Hematopoietic multipotent progenitor cell treated with erythropoietin and hydrocortisone succinate and interleukin-3 and kit ligand, for 4 days (in vitro differentiated cells): ENCODE measurements at regions not wholly inside any gene's neighbourhood (a gene's known extent, or its start where the extent isn't known, plus 50 kb on each side); places are given as distances from the start of the nearest gene placed in this dataset.
"Not testable (repeated sequence)": the region's sequence is repeated elsewhere in the genome, so short reads cannot be mapped to it uniquely, and the experiment has no call there.

Experiments used
- DNase-seq: peaks from one replicate; pipeline ENCODE4 v3.0.0-alpha.2; 2015

DNA sequence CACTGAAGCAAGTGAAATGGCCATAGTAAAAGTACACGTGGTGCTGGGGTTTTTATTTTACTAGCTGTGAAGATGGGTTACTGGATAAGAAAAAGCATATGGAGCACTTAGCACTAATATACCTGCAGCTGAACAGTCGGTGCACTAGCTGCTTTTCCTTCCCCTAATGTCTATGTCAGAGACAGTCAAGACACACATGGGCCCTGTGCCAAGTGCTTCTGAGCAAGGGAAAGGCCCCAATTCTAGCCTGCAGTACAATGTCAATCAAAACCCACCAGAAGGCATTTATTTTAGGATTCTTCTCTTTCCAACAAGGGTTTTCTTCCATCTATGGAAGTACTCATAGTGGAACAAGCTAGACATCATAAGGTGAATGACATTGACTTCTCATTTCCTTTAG lies 716.7 kb downstream of the CCSER2 start:
- no peak for DNase-seq

DNA sequence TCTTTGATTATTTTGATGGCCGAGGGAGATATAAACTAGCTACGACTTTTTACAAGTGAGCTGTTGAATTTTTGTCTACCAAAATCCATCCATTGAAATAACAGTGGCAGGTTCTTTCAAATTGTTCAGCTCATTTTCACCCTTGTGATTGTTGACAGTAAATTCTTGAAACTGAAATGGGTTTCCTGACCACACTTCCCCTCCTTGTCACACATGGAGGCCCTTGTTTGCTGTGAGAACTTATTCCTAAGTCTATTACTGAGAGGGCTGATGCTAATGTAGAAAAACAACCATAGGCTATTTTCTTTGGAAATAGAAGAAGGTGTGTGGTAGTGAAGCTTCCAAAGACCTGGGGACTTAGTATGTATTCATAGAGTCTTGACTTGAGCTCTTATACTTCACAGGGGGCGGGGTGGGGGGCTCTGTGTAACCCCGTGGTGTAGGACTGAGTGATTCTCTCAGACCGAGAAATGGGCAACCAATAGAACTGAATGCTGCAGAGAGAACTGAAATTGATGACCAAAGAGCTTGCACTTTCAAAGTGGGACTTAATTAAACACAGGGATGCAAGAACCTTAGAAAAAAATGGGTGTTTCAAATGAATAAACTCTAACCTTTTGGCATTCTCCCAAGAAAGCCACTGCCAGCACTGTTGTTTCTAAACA lies 718.9 kb downstream of the CCSER2 start:
- DNase-seq = no peak

DNA sequence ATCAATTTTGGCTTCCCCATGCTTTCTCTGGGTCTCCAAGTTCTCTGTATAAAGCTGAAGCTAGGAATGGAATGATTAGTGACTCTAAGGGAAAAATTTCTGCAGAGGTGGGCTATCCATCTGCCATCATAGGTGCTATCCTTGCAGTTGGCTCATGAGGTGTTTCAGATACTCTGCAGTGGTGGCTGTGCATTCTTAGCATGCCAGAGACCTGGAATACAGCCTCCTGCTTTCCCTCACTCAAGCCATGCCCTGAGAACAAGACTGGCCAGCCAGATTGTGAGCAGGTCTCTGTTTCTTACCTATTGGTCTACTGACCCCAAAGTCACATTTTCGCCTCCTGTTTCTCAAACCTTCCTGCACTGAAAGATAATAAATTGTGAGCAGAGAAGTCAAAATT lies 719.6 kb downstream of the CCSER2 start:
- DNase-seq = no peak

DNA sequence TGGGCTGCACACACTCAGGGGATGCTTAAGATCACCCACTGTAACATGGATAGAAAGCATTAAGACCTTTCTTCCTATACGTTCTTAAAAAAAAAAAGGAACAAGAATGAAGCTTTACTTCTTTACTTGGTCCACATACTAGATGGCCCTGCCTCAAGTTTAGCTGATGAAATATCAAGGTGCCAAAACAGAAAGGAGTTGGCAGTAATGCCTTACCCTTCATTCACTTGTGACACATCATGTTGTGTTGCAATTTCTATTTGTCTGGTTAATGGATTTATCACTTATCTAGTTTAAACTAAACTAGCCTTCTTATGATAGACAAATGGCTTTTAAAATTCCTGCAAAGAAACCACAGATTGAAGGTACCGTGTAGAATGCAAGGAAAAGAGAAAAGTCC lies 720.3 kb downstream of the CCSER2 start:
- DNase-seq = no peak

DNA sequence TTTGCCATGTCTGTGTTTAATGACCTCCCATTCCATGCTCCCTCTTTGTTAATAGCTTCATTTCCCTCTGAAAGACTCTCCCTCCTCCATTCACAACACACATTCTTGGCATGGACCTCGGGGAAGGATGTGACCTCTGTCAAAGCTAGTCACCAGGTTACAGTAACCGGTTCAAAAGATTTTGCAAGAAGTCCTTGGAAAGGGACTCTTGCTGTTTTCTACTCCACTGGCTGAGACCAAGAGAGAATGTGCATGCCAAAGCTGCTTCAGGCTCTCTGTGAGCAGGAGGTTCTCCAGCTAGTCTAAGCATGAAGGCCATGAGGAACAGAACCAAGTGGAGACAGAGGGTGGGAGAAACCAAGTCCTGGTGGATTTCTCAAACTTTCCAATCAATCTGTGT lies 732.6 kb downstream of the CCSER2 start:
- no peak for DNase-seq

DNA sequence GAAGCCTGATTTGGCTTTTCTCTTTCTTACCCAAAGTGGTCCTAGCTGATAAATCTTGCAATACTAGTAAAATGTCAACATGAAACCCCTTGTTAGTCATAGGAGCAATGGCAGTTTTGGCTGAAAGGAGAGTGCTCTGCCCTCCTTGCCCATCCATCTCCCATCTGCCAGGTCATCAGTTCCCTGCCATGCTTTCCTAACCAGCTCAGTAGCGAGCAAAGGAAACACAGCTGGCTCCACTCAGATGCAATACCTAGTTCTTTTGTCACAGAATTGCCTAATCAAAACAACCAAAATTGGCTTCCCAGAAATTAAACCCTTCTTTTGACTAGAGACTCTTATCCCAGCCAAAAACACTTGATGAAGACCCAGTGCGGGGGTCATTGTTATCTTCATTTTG lies 733.0 kb downstream of the CCSER2 start:
- no peak for DNase-seq

DNA sequence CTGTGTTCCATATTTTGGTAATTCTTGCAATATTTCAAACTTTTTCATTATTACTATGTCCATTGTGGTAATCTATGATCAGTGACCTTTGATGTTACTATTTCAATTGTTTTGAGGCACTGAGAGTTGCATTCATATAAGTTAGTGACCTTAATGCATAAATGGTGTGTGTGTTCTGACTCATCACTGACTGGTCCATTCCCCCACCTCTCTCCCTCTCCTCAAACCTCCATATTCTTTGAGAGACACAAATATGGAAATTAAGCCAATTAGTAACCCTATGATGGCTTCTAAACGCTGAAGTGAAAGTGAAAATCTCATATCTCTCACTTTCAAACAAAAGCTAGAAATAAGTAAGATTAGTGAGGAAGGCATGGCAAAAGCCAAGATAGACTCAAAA lies 739.6 kb downstream of the CCSER2 start:
- DNase-seq = no peak

DNA sequence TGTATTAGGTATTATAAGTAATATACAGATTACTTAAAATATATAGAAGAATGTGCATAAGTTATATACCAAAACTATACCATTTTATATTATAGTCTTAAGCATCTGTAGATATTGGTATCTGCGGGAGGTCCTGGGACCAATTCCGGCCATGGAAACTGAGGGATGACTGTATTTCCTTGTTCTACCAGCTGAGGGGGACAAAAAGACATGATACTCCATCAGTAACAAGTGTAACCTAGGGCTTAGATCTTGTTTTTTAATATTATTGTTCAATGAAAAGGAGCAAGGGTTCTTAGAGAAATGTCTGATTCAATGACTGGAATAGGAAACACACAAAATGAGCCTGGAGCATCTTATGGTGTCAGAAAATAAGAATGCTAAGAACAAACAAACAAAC lies 752.5 kb downstream of the CCSER2 start:
- DNase-seq = no peak

DNA sequence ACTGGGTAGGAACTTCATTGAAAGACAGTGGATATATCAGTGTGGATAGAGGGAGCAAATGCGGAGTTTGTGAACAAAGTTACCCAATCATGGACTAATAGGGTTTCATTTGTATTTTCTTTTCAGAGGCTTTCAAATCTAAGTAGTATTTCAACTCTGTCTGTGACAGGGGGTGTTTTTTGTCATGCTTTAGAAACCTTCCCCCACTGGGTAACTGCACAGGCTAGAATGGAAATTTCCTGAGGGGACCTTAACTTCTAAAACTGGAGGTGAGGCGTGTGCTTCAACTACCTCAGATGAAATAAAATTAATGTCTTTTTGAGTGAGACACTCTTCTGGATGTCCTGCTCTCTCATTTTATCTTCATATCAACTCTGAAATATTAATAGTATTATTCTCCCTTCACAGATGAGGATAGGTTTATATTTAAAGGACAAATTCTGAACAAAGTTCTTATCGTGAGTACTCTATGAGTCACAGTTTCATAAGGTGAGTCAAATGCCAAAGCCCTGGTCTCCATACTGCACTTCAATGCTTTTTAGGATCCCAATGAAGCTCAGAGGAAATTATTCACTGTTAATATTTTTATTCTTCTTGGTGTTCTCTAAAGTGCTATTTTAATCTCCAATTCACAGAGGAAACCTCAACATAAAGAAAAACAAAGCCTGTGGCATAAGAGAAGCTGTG lies 770.6 kb downstream of the CCSER2 start:
- no peak for DNase-seq

DNA sequence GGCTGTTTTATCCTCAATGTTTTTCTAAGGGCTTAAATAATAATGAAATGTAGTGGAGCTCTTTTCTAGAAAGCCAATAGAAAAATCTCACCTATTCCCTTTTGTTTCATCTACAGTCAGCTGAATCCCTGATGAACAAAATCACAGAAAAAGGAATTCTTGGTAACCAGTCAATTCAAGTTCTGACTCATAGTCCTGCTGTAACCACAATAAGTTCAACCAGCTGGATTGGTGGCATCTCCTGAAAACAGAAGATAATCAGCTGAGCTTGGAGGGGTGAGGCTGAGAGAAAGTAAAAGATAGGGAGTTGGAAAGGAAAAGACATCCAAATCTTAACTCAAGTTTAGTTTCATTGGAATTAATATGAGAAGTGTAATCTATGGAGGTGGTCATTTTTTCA lies 772.1 kb downstream of the CCSER2 start:
- DNase-seq = no peak

DNA sequence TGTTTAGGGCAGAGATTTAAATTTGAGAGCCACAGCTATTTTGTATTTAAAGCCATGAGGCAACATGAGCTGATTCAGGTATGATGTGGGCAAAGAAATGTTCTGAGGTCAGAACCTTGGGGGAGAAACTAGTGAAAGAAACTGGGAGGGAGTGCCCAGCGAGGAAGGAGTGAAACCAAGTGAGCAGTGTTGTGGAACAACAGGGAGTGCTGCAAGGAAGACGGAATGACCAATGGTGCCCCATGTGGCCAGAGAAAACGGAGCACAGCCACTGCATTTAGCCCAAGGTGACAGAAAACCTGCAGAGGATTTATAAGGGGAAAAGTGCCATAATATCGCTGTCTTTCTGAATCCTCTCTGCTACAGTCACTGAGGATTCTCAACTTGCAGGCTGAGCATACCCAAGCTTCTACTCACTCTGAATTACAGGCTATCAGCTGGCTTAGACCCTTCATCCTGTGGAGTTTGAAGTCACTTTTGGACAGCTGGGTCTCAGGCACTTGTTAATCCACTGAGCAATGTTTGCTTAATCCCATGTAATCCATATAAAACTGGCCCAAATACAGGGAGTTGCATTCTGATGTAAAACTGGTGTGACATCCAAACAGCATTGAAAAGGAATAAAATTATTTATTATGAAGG lies 777.3 kb downstream of the CCSER2 start:
- no peak for DNase-seq

DNA sequence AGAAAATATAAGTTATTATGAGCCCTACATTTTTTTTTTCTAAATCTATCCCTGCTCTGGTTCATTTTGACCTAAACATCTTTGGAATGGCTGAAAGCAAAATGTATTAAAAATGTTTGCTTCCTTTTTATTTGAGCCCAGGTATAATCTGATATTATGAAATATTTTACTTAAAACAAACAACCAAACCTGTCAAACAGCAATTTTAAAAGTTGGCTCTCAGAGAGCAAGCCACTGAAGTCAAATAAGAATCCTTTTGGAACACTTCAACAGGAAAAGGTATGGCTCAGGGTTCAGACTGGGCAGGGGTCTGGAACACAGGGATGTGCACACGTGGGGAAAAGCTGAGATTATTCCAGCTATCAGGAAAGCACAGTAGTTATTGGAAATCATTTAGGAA lies 782.9 kb downstream of the CCSER2 start:
- no peak for DNase-seq

DNA sequence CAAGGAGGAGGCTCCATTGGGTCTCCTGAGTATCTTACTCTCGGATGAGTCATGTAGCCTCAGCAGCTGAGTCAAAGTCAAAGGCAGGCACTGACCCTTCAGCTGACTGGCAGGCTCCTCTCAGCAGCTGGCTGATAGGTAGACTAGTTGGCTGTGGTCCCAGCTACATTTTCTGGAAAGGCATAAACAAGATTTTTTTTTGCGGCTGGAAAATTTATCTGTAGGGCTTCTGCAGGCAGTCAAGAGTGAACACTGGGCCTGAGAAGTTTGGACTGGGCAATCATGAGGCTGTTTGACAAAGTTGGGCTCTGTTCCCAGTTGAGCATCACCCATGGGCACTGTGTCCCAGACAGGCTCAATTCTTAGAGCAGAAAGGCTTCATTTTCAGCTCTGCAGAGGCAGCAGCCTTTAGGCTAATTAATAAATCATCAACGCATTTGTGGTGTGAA lies 796.2 kb downstream of the CCSER2 start:
- no peak for DNase-seq

DNA sequence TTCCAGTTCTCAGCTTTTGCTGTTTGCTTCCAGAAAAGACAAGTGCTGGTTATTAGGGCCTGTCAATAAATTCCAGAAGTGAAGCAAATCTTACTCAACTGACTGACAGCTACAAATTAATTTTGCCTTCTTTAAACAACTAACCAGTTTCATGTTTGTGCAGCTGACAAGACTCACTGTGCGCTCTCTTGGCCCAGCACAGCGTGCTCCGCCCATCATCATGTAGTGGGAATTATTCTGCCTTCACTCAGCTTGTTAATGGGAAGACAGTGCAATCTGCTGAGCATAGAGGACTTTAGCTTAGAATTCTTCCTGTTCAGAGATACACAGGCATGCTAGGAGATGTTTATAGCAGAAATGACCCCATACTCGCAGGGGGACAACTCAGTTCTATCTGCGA lies 808.9 kb downstream of the CCSER2 start:
- DNase-seq = no peak

DNA sequence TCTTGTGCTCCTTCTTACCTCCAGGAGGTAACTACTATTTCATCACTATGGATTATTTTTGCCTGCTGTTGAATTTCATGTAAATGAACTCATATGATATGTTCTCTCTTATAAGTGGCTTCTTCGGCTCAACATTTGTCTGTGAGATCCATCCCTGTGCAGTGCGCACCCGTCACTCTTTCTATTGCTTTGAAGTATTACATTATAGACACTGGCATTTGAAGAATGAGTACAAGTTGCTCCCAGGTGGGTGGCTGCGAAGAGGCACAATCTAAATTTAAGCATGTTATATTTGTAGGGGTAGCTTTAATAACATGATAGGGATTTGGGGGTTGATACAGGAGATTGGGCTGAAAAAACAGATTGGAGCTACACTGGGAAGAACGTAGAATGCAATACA lies 809.7 kb downstream of the CCSER2 start:
- no peak for DNase-seq

DNA sequence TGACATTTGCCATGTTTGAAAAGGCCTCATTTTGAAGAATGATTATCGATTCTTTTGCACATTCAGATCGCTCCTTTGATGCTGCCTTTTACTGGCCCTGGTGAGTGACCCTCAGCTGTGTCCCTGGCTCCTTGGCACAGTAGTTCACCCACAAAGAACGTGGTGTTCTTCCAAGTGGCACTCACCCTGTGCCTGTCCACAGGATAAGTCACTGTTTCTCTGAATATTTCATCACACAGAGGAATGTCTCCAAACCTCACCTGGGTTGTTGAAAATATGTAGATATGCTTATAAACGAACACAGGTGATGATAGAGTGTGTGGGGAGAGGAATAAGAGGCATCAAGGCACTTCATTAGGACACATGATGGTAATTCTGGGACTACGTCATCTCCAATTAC lies 810.7 kb downstream of the CCSER2 start:
- no peak for DNase-seq

DNA sequence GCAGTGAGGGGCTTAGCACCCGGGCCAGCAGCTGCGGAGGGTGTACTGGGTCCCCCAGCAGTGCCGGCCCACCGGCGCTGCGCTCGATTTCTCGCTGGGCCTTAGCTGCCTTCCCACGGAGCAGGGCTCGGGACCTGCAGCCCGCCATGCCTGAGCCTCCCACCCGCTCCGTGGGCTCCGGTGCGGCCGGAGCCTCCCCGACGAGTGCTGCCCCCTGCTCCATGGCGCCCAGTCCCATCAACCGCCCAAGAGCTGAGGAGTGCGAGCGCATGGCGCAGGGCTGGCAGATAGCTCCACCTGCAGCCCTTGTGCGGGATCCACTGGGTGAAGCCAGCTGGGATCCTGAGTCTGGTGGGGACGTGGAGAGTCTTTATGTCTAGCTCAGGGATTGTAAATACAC lies 813.1 kb downstream of the CCSER2 start:
- not testable (repeated sequence) for DNase-seq

DNA sequence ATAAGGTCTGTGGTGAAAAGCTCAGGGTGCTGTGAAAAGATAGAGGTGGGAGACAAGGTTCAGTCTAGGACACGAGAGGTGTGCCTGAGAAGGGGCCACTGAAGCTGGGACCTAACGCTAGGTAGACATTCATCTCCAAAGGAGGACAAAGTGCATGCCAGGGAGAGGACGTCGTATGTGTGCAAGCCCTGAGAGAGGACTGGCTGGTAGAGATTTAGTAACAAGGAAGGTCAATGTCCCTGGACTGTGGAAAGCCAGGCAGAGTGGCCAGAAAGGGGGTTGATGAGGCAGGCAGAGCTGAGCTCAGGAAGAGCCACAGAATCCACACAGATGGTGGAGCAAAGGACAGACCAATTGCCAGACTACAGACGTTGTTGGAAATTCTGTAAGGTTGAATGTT lies 817.6 kb downstream of the CCSER2 start:
- no peak for DNase-seq

DNA sequence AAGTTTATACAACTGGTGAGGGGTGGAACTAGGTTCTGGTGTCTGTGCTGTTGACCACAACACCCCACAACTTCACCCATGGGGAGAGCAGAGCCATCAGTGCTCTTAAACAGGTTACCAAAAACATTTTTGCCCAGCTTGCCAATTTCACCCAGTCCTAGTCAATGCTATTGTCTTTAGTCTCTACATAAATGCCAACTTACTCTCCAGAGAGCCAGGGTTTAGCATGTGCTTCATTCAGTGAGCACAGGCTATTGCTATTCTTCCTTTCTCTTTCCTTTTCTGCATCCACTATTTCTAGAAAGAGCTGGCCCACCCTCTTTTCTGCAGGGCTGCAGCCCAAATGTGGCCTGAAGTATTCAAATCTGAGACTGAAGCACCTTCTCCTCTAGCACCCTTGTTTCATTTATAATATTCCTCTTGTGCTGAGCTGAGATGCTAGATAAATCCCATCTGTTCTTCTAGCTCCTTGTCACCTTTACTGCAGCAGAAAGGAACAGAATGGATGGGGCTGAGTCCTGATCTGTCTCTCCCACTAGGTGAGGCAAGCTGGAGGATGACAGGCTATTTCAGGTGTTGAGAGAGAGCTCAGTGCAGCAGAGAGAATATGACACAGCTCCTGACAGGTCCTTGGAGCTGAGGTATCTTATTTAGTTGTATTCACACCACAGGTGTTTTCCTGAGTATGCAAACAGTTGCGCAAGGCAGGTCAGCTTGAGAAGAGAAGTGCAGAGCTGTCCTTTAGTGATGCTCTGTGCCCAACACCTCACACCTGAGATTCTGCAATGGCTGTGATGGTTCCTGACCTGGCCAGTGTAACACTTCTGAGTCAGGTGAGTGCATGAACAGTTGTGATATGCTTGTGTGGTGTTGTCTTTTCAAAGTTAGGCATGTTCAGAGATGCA lies 819.2 kb downstream of the CCSER2 start:
- DNase-seq = no peak

DNA sequence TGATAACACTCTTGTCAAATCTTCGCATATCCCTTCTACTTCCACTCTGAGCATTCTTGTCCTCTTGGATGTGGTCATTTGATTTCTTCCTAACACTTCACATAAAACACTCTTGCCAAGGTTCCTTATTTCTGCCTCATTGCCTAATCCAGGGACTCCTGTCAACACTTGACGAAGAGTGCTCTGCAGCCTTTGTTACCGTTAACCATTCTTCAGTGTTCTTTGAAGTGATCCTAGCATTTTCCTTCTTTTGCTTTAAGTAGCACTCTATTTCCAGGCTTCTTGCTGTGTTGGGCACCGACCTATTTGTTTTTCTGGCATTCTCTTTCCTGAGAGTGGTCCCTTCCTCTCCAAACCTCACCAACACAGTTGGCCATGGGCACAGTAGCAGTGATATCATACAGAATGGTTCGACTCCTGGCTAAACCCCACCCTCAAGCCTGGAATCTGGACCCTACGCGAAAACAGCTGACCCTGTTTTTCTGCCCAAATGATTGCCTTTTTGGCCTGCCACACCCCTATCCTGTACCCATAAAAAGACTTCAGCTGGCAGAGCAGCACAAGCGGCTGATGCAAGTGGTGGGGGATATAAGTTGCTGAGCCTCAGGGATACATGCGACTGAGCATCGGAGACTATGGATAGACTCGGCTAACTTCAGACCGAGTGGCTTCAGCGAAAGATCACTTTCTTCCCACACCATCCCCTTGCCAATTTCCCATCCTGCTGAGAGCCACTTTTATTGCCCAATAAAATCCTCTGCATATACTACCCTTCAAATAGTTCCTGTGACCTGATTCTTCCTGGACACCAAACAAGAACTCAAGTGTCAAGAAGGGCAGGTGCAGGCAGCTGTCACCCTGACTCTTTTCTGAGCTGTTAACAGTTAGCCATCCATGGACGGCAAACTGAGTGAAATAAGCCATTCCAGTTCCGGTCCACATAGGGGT lies 820.6 kb downstream of the CCSER2 start:
- no peak for DNase-seq

DNA sequence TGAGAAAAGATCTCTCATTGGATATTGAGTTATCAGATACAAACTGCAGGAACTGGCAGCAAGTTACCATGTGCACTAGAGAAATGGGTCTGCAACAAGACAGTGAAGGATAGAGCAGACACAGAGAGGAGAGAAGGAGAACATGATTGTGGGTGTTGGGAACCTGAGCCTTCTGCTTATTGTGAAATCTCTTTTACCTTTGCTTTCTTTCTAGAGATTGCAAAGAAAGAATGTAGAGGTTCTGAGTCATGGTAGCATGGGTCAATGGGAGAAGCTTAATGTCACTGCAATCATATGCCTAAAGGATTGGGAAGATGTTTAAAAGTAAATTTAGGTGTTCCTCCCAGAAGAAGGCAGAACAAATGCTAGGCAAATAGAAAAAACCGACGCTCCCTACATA lies 821.4 kb downstream of the CCSER2 start:
- DNase-seq = no peak

DNA sequence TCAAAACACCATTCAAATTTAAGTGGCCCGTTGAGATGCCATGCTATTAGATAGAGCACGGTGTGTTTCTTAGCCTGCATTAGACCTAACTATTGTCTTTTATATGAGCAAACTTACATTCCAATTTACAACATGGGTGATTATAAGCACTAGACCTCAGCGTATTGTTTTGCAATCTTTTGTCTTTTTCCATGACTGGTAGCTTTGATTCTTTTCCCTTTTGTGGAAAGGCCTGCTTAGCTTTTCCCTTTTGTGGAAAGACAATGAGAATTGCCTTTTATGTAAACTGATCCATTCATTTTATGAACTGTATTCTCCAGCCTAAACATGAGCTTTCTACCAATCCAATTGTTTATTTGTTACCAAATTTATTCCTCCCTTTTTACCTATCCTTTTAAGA lies 823.1 kb downstream of the CCSER2 start:
- no peak for DNase-seq
